Stomach (tissue), 8 donors: ENCODE measurements at regions not wholly inside any gene's neighbourhood (a gene's known extent, or its start where the extent isn't known, plus 50 kb on each side); places are given as distances from the start of the nearest gene placed in this dataset.

Experiments
- DNase-seq, 2 donors: peaks; one replicate each; pipeline versions ENCODE4 v3.0.0 to v3.0.0-alpha.2; 2013 to 2019
- H3K27ac ChIP-seq, 5 donors: fragments of 200-600 bp in 4 of 5; sonication (generic) in 4 of 5; one replicate each; pipeline ENCODE4 v1.5.1; 2013 to 2019; ENCODE audit warnings: mild to moderate bottlenecking in 1 of 5, moderate library complexity in 1 of 5
- H3K27me3 ChIP-seq, 3 donors: fragments of 200-600 bp; sonication (generic); one replicate each; pipeline ENCODE4 v1.5.1; 2017 to 2019; ENCODE audit warnings: mixed run types in 1 of 3
- H3K36me3 ChIP-seq, 4 donors: fragments of 200-600 bp; sonication (generic); 1 replicate in 3 of 4; 2 replicates in 1 of 4; pipeline ENCODE4 v1.5.1; 2016 to 2019
- H3K4me1 ChIP-seq, 4 donors: fragments of 200-600 bp; sonication (generic); one replicate each; pipeline ENCODE4 v1.5.1; 2016 to 2019
- H3K4me3 ChIP-seq, 4 donors: fragments of 200-600 bp; sonication (generic) in 3 of 4; one replicate each; pipeline ENCODE4 v1.5.1; 2016 to 2019; ENCODE audit warnings: mild to moderate bottlenecking in 1 of 4
- H3K9me3 ChIP-seq, 4 donors: fragments of 200-600 bp; sonication (generic); one replicate each; pipeline ENCODE4 v1.5.1; 2016 to 2019
- EP300 ChIP-seq: sonication (generic); formaldehyde crosslinking; IDR thresholded peaks from one replicate; pipeline ENCODE4 v1.6.1; 2017; ENCODE audit warnings: antibody characterized with exemption
- POLR2A ChIP-seq, 4 donors: fragments of 450-650 bp; IDR thresholded peaks; one replicate each; pipeline ENCODE4 v1.6.1; 2016; ENCODE audit warnings: antibody characterized with exemption in 4 of 4, control low read depth in 2 of 4, mild to moderate bottlenecking in 1 of 4, moderate library complexity in 1 of 4
- POLR2AphosphoS5 ChIP-seq, 3 donors: sonication (generic); formaldehyde crosslinking; IDR thresholded peaks; one replicate each; pipeline ENCODE4 v1.6.1; 2016; ENCODE audit warnings: antibody characterized with exemption in 3 of 3
- WGBS, 5 donors: extraction: QIAGEN DNeasy Blood & Tissue Kit in 3 of 5; methylation state at CpG; one replicate each; pipeline versions ENCODE4 v1.1.5 to v1.1.7; 2013 to 2018; 5-methylcytosine and 5-hydroxymethylcytosine counted together
- intact Hi-C: fragments of 100-400 bp; cut with DNase I; formaldehyde crosslinking; loops from one replicate; pipeline ENCODE4 v1.15.1; 2023; ENCODE audit warnings: low total_unique reads
- TF ChIP-seq, protein P1 (sequence below), 7 experiments: fragments of 450-650 bp in 4 of 7; fragments of 200-600 bp in 3 of 7; sonication (generic) in 3 of 7; IDR thresholded peaks; one replicate each; pipeline ENCODE4 v1.5.1; 2016 to 2019; ENCODE audit warnings: antibody characterized with exemption in 7 of 7, control low read depth in 2 of 7, mild to moderate bottlenecking in 1 of 7
- donor health status: healthy with polysubstance abuse.
- donor health status: Bipolar disorder and iron deficiency.
- donor health status: healthy.

- intact Hi-C loops, result no loop called here
- no peak overlapping the region for H3K27ac ChIP-seq
These were observed 89.2 kb upstream of the MKLN1 start for GRCh38 chr7:131238347-131238931.

GRCh38 chr7:131241386-131241785 lies 86.3 kb upstream of the MKLN1 start:
- WGBS, 5 donors, result 94 to 100% (median 96%) methylated on average over 3 of the region's 3 CpGs
- no peak for TF ChIP-seq POLR2A (IDR thresholded peaks at IDR 0.05)
- no peak for TF ChIP-seq POLR2AphosphoS5 (IDR thresholded peaks at IDR 0.05)
- TF ChIP-seq EP300, result no peak
- TF ChIP-seq, protein P1, sequence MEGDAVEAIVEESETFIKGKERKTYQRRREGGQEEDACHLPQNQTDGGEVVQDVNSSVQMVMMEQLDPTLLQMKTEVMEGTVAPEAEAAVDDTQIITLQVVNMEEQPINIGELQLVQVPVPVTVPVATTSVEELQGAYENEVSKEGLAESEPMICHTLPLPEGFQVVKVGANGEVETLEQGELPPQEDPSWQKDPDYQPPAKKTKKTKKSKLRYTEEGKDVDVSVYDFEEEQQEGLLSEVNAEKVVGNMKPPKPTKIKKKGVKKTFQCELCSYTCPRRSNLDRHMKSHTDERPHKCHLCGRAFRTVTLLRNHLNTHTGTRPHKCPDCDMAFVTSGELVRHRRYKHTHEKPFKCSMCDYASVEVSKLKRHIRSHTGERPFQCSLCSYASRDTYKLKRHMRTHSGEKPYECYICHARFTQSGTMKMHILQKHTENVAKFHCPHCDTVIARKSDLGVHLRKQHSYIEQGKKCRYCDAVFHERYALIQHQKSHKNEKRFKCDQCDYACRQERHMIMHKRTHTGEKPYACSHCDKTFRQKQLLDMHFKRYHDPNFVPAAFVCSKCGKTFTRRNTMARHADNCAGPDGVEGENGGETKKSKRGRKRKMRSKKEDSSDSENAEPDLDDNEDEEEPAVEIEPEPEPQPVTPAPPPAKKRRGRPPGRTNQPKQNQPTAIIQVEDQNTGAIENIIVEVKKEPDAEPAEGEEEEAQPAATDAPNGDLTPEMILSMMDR (IDR thresholded peaks at IDR 0.05), result no peak
- Histone ChIP-seq H3K4me1 (peaks cover 0 to 4% (median 0%) of the 10 kb centered on the region in 4 donors), H3K4me3 (no peak overlapping the region), H3K36me3 (no peaks in the 10 kb centered on the region), H3K9me3 (no peaks in the 10 kb centered on the region), H3K27me3 (no peaks in the 10 kb centered on the region), H3K27ac (no peak overlapping the region)
- no peak for DNase-seq
- intact Hi-C loops, result no loop called here

More at GRCh38 chr7:131238347-131238931, 89.2 kb upstream of the MKLN1 start:
- Histone ChIP-seq H3K4me3 (no peak overlapping the region), H3K4me1 (peaks cover 0 to 9% (median 4%) of the 10 kb centered on the region in 4 donors), H3K36me3 (no peaks in the 10 kb centered on the region), H3K27me3 (no peaks in the 10 kb centered on the region), H3K9me3 (no peaks in the 10 kb centered on the region)
- 72 to 84% (median 80%) methylated on average over 2 of the region's 2 CpGs for WGBS, 5 donors
- no peak for DNase-seq
- TF ChIP-seq EP300 (no peak), POLR2AphosphoS5 (IDR thresholded peaks at IDR 0.05) (no peak), POLR2A (IDR thresholded peaks at IDR 0.05) (no peak)
- TF ChIP-seq, protein P1 (IDR thresholded peaks at IDR 0.05), result no peak

DNA sequence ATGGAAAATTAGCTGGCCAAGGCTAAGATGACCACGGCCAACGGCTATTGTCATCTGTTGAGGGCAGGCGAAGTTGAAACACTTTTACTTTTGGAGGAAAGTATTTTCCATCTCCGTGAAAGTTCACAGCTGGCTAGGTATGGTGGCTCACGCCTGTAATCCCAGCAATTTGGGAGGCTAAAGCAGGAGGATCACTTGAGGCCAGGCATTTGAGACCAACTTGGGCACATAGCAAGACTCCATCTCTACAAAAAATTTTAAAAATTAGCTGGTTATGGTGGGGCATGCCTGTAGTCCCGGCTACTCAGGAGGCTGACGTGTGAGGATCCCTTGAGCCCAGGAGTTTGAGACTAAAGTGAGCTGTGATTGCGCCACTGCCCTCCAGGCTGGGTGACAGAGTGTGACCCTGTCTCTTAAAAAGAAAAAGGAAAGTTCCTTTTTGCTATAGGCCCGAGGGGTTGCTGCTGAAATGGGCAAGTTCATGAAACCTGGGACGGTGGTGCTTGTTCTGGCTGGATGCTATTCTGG lies 85.5 kb upstream of the MKLN1 start:
- 89 to 94% (median 94%) methylated on average over 8 to 10 of the region's 10 CpGs for WGBS, 5 donors
- Histone ChIP-seq H3K36me3 (no peaks in the 10 kb centered on the region), H3K27ac (no peak overlapping the region), H3K27me3 (no peaks in the 10 kb centered on the region), H3K9me3 (no peaks in the 10 kb centered on the region), H3K4me3 (no peak overlapping the region), H3K4me1 (peaks cover 0 to 4% (median 0%) of the 10 kb centered on the region in 4 donors)
- TF ChIP-seq, protein P1 (IDR thresholded peaks at IDR 0.05), result no peak
- TF ChIP-seq POLR2A (IDR thresholded peaks at IDR 0.05) (no peak), POLR2AphosphoS5 (IDR thresholded peaks at IDR 0.05) (no peak), EP300 (no peak)
- intact Hi-C loops, result no loop called here
- DNase-seq, result no peak

- 77 to 81% (median 78%) methylated on average over 13 of the region's 13 CpGs for WGBS, 5 donors
- Histone ChIP-seq H3K27ac (no peak overlapping the region), H3K27me3 (no peaks in the 10 kb centered on the region), H3K9me3 (no peaks in the 10 kb centered on the region), H3K4me3 (no peak overlapping the region), H3K4me1 (no peaks in the 10 kb centered on the region), H3K36me3 (no peaks in the 10 kb centered on the region)
- intact Hi-C loops, result no loop called here
- TF ChIP-seq POLR2AphosphoS5 (IDR thresholded peaks at IDR 0.05) (no peak), POLR2A (IDR thresholded peaks at IDR 0.05) (no peak)
- TF ChIP-seq, protein P1 (IDR thresholded peaks at IDR 0.05), result no peak
- no peak for DNase-seq
These were observed 83.3 kb upstream of the MKLN1 start for GRCh38 chr7:131244259-131244852.
